Endothelial cell (in vitro differentiated cells): ENCODE measurements at regions not wholly inside any gene's neighbourhood (a gene's known extent, or its start where the extent isn't known, plus 50 kb on each side); places are given as distances from the start of the nearest gene placed in this dataset.

ENCODE experiments used
- DNase-seq: peaks from one replicate; pipeline ENCODE4 v3.0.0; 2021; ENCODE audit warnings: low spot score
- H3K27ac Mint-ChIP-seq: one replicate; pipeline ENCODE4 v1.8.0; 2021; ENCODE audit warnings: mixed read lengths, inconsistent platforms; ENCODE audit not compliant: unreplicated experiment
- H3K27me3 Mint-ChIP-seq: one replicate; pipeline ENCODE4 v1.8.0; 2021; ENCODE audit warnings: mild to moderate bottlenecking, moderate library complexity, mixed read lengths, inconsistent platforms; ENCODE audit not compliant: unreplicated experiment
- H3K36me3 Mint-ChIP-seq: one replicate; pipeline ENCODE4 v1.8.0; 2021; ENCODE audit warnings: mild to moderate bottlenecking, low read depth, mixed read lengths, inconsistent platforms; ENCODE audit not compliant: unreplicated experiment
- H3K4me1 Mint-ChIP-seq: one replicate; pipeline ENCODE4 v1.8.0; 2021; ENCODE audit warnings: mild to moderate bottlenecking, mixed read lengths, inconsistent platforms; ENCODE audit not compliant: unreplicated experiment
- H3K4me3 Mint-ChIP-seq: one replicate; pipeline ENCODE4 v1.8.0; 2021; ENCODE audit warnings: mild to moderate bottlenecking, mixed read lengths, inconsistent platforms; ENCODE audit not compliant: unreplicated experiment
- H3K9me3 Mint-ChIP-seq: one replicate; pipeline ENCODE4 v1.8.0; 2021; ENCODE audit warnings: mixed read lengths, inconsistent platforms; ENCODE audit not compliant: unreplicated experiment
- CTCF ChIP-seq: fragments of 200-600 bp; sonication (generic); IDR thresholded peaks from one replicate; pipeline ENCODE4 v1.5.0; 2021; ENCODE audit warnings: antibody characterized with exemption; ENCODE audit not compliant: unreplicated experiment

GRCh38 chr1:189769448-189769847, 708.2 kb downstream of the BRINP3 start:
- H3K27me3 Mint-ChIP-seq, result no peaks in the 10 kb centered on the region
- H3K4me1 Mint-ChIP-seq, result no peaks in the 10 kb centered on the region
- no peak for TF ChIP-seq CTCF
- H3K27ac Mint-ChIP-seq, result no peak overlapping the region
- no peaks in the 10 kb centered on the region for H3K9me3 Mint-ChIP-seq
- no peak overlapping the region for H3K4me3 Mint-ChIP-seq
- DNase-seq, result no peak
- H3K36me3 Mint-ChIP-seq, result no peaks in the 10 kb centered on the region

- Mint-ChIP-seq H3K27me3 (no peaks in the 10 kb centered on the region), H3K9me3 (no peaks in the 10 kb centered on the region)
Observed at GRCh38 chr1:189774721-189775287, 702.9 kb downstream of the BRINP3 start.

GRCh38 chr1:189775343-189775742, 702.3 kb downstream of the BRINP3 start:
- H3K9me3 Mint-ChIP-seq, result no peaks in the 10 kb centered on the region
- H3K36me3 Mint-ChIP-seq, result no peaks in the 10 kb centered on the region
- DNase-seq, result no peak
- no peaks in the 10 kb centered on the region for H3K27me3 Mint-ChIP-seq
- H3K4me1 Mint-ChIP-seq, result no peaks in the 10 kb centered on the region
- TF ChIP-seq CTCF, result no peak
- H3K27ac Mint-ChIP-seq, result no peak overlapping the region
- no peak overlapping the region for H3K4me3 Mint-ChIP-seq

More at GRCh38 chr1:189774721-189775287, 702.9 kb downstream of the BRINP3 start:
- no peak for TF ChIP-seq CTCF
- Mint-ChIP-seq H3K4me1 (no peaks in the 10 kb centered on the region), H3K27ac (no peak overlapping the region), H3K36me3 (no peaks in the 10 kb centered on the region), H3K4me3 (no peak overlapping the region)
- DNase-seq, result no peak

GRCh38 chr1:189779034-189779433, 698.6 kb downstream of the BRINP3 start:
- Mint-ChIP-seq H3K4me1 (no peaks in the 10 kb centered on the region), H3K27me3 (no peaks in the 10 kb centered on the region), H3K4me3 (no peak overlapping the region), H3K9me3 (no peaks in the 10 kb centered on the region), H3K27ac (no peak overlapping the region), H3K36me3 (no peaks in the 10 kb centered on the region)
- no peak for DNase-seq
- TF ChIP-seq CTCF, result no peak

GRCh38 chr1:189782295-189782694, 695.4 kb downstream of the BRINP3 start:
- H3K36me3 Mint-ChIP-seq, result no peaks in the 10 kb centered on the region
- no peaks in the 10 kb centered on the region for H3K9me3 Mint-ChIP-seq
- no peak for TF ChIP-seq CTCF
- no peak overlapping the region for H3K4me3 Mint-ChIP-seq
- no peaks in the 10 kb centered on the region for H3K4me1 Mint-ChIP-seq
- H3K27me3 Mint-ChIP-seq, result no peaks in the 10 kb centered on the region
- DNase-seq, result no peak
- H3K27ac Mint-ChIP-seq, result no peak overlapping the region
